Trophoblast cell (in vitro differentiated cells and primary cell): ENCODE measurements at regions not wholly inside any gene's neighbourhood (a gene's known extent, or its start where the extent isn't known, plus 50 kb on each side); places are given as distances from the start of the nearest gene placed in this dataset.

Experiments
- DNase-seq, 2 donors: peaks; one replicate each; pipeline ENCODE4 v3.0.0-alpha.2; 2016
- H2AFZ ChIP-seq: 2 replicates; pipeline ENCODE4 v1.6.1; 2013; ENCODE audit warnings: low read length, moderate library complexity, mild to moderate bottlenecking; ENCODE audit not compliant: insufficient read depth, poor library complexity
- H2AK5ac ChIP-seq: 2 replicates; pipeline ENCODE4 v1.6.1; 2013; ENCODE audit warnings: mild to moderate bottlenecking, low read length
- H2BK120ac ChIP-seq: 2 replicates; pipeline ENCODE4 v1.6.1; 2013; ENCODE audit warnings: low read length, mild to moderate bottlenecking, moderate library complexity; ENCODE audit not compliant: insufficient read depth, poor library complexity
- H2BK12ac ChIP-seq: 2 replicates; pipeline ENCODE4 v1.6.1; 2013; ENCODE audit warnings: mild to moderate bottlenecking, low read length, moderate library complexity
- H2BK5ac ChIP-seq: 2 replicates; pipeline ENCODE4 v1.6.1; 2013; ENCODE audit warnings: low read length, low read depth, moderate library complexity, mild to moderate bottlenecking; ENCODE audit not compliant: poor library complexity
- H3K14ac ChIP-seq: 2 replicates; pipeline ENCODE4 v1.6.1; 2013; ENCODE audit warnings: mild to moderate bottlenecking, low read length
- H3K18ac ChIP-seq: 2 replicates; pipeline ENCODE4 v1.6.1; 2013; ENCODE audit warnings: mild to moderate bottlenecking, low read length
- H3K23ac ChIP-seq: 2 replicates; pipeline ENCODE4 v1.6.1; 2013; ENCODE audit warnings: low read length
- H3K27ac ChIP-seq: 2 replicates; pipeline ENCODE4 v1.5.1; 2013; ENCODE audit warnings: low read depth, mild to moderate bottlenecking, inconsistent platforms, low read length, moderate library complexity
- H3K27me3 ChIP-seq: 2 replicates; pipeline ENCODE4 v1.6.1; 2013; ENCODE audit warnings: inconsistent platforms, mild to moderate bottlenecking, low read length, moderate library complexity; ENCODE audit not compliant: insufficient read depth
- H3K36me3 ChIP-seq, 2 experiments: 1 replicate in 1 of 2; 2 replicates in 1 of 2; pipeline ENCODE4 v1.6.1; 2013; ENCODE audit warnings: low read length in 2 of 2, mild to moderate bottlenecking in 2 of 2, moderate library complexity in 1 of 2; ENCODE audit not compliant: insufficient read depth in 2 of 2, control insufficient read depth in 1 of 2
- H3K4ac ChIP-seq: 2 replicates; pipeline ENCODE4 v1.6.1; 2013; ENCODE audit warnings: low read depth, mild to moderate bottlenecking, low read length, moderate library complexity
- H3K4me1 ChIP-seq, 2 experiments: 1 replicate in 1 of 2; 2 replicates in 1 of 2; pipeline ENCODE4 v1.6.1; 2013; ENCODE audit warnings: low read length in 2 of 2, mild to moderate bottlenecking in 2 of 2, moderate library complexity in 1 of 2; ENCODE audit not compliant: insufficient read depth in 2 of 2, control insufficient read depth in 1 of 2
- H3K4me2 ChIP-seq: 2 replicates; pipeline ENCODE4 v1.6.1; 2013; ENCODE audit warnings: inconsistent platforms, mild to moderate bottlenecking, low read length, moderate library complexity
- H3K4me3 ChIP-seq: 2 replicates; pipeline ENCODE4 v1.5.1; 2013; ENCODE audit warnings: mild to moderate bottlenecking, low read depth, low read length, inconsistent platforms
- H3K79me1 ChIP-seq: one replicate; pipeline ENCODE4 v1.6.1; 2013; ENCODE audit warnings: low read length
- H3K79me2 ChIP-seq: 2 replicates; pipeline ENCODE4 v1.6.1; 2013; ENCODE audit warnings: low read length, mild to moderate bottlenecking; ENCODE audit not compliant: control insufficient read depth, insufficient read depth, poor library complexity
- H3K9ac ChIP-seq: 2 replicates; pipeline ENCODE4 v1.6.1; 2013; ENCODE audit warnings: mild to moderate bottlenecking, low read length
- H3K9me3 ChIP-seq: 2 replicates; pipeline ENCODE4 v1.6.1; 2013; ENCODE audit warnings: low read depth, mild to moderate bottlenecking, control low read depth, inconsistent platforms, low read length; ENCODE audit not compliant: insufficient read depth
- H4K12ac ChIP-seq: 2 replicates; pipeline ENCODE4 v1.6.1; 2013; ENCODE audit warnings: low read depth, mild to moderate bottlenecking, low read length, moderate library complexity
- H4K8ac ChIP-seq: 2 replicates; pipeline ENCODE4 v1.6.1; 2013; ENCODE audit warnings: low read depth, mild to moderate bottlenecking, low read length, moderate library complexity
- H4K91ac ChIP-seq: one replicate; pipeline ENCODE4 v1.6.1; 2013; ENCODE audit warnings: low read depth, mild to moderate bottlenecking, low read length, moderate library complexity
- WGBS: extraction: QIAGEN DNeasy Blood & Tissue Kit; methylation state at CpG from one replicate; pipeline ENCODE4 v1.1.7; 2013; ENCODE audit warnings: missing lambda C conversion rate; ENCODE audit not compliant: insufficient read length, insufficient coverage; ENCODE audit errors: extremely low coverage; 5-methylcytosine and 5-hydroxymethylcytosine counted together

GRCh38 chr3:102060814-102061213 lies 211.5 kb downstream of the NFKBIZ start:
- H2AK5ac ChIP-seq, result no peak overlapping the region
- no peak overlapping the region for H3K14ac ChIP-seq
- H2BK5ac ChIP-seq, result no peak overlapping the region
- H3K18ac ChIP-seq, result no peak overlapping the region
- no peak overlapping the region for H2BK120ac ChIP-seq
- no peak overlapping the region for H4K12ac ChIP-seq
- H4K8ac ChIP-seq, result no peak overlapping the region
- no peak overlapping the region for H4K91ac ChIP-seq
- no peaks in the 10 kb centered on the region for H3K36me3 ChIP-seq
- H3K23ac ChIP-seq, result no peak overlapping the region
- no peak overlapping the region for H3K9ac ChIP-seq
- no peaks in the 10 kb centered on the region for H3K4me1 ChIP-seq
- H2AFZ ChIP-seq, result no peak overlapping the region
- H3K4me3 ChIP-seq, result no peak overlapping the region
- H3K79me1 ChIP-seq, result no peaks in the 10 kb centered on the region
- H3K9me3 ChIP-seq, result no peaks in the 10 kb centered on the region
- H3K27ac ChIP-seq, result no peak overlapping the region
- H3K27me3 ChIP-seq, result no peaks in the 10 kb centered on the region
- no CpG with 5 or more reads among the region's 1 CpG for WGBS
- H2BK12ac ChIP-seq, result no peak overlapping the region
- peak in 1 of 2 donors; percentile 15 for DNase-seq
- no peak overlapping the region for H3K4ac ChIP-seq
- no peaks in the 10 kb centered on the region for H3K79me2 ChIP-seq
- no peak overlapping the region for H3K4me2 ChIP-seq

- H4K12ac ChIP-seq, result no peak overlapping the region
- no peak overlapping the region for H3K4ac ChIP-seq
- no peaks in the 10 kb centered on the region for H3K4me1 ChIP-seq
- no peak overlapping the region for H3K9ac ChIP-seq
- no CpG with 5 or more reads among the region's 8 CpGs for WGBS
- no peak overlapping the region for H2BK120ac ChIP-seq
- no peak overlapping the region for H2BK5ac ChIP-seq
- H3K27me3 ChIP-seq, result no peaks in the 10 kb centered on the region
- no peak overlapping the region for H3K14ac ChIP-seq
- H3K23ac ChIP-seq, result no peak overlapping the region
- no peaks in the 10 kb centered on the region for H3K36me3 ChIP-seq
- H3K4me3 ChIP-seq, result peak overlapping the region; percentile 50
- DNase-seq, result no peak
- no peaks in the 10 kb centered on the region for H3K79me1 ChIP-seq
- H4K91ac ChIP-seq, result no peak overlapping the region
- H2AK5ac ChIP-seq, result no peak overlapping the region
- H3K18ac ChIP-seq, result no peak overlapping the region
- no peaks in the 10 kb centered on the region for H3K9me3 ChIP-seq
- H2AFZ ChIP-seq, result no peak overlapping the region
- no peak overlapping the region for H3K4me2 ChIP-seq
- no peaks in the 10 kb centered on the region for H3K79me2 ChIP-seq
- H2BK12ac ChIP-seq, result no peak overlapping the region
- no peak overlapping the region for H3K27ac ChIP-seq
- no peak overlapping the region for H4K8ac ChIP-seq
Measured at GRCh38 chr3:102063572-102063971, 214.3 kb downstream of the NFKBIZ start.

GRCh38 chr3:102066470-102066869 lies 217.2 kb downstream of the NFKBIZ start:
- H2BK5ac ChIP-seq, result no peak overlapping the region
- H4K12ac ChIP-seq, result no peak overlapping the region
- no peak for DNase-seq
- no peak overlapping the region for H3K4ac ChIP-seq
- no peaks in the 10 kb centered on the region for H3K27me3 ChIP-seq
- no peak overlapping the region for H3K27ac ChIP-seq
- no peak overlapping the region for H2BK12ac ChIP-seq
- H3K23ac ChIP-seq, result no peak overlapping the region
- H2AK5ac ChIP-seq, result no peak overlapping the region
- H3K4me1 ChIP-seq, result no peaks in the 10 kb centered on the region
- no peak overlapping the region for H3K4me3 ChIP-seq
- H3K18ac ChIP-seq, result no peak overlapping the region
- H2BK120ac ChIP-seq, result no peak overlapping the region
- no peaks in the 10 kb centered on the region for H3K36me3 ChIP-seq
- H3K79me2 ChIP-seq, result no peaks in the 10 kb centered on the region
- no peak overlapping the region for H3K9ac ChIP-seq
- H4K91ac ChIP-seq, result no peak overlapping the region
- no peak overlapping the region for H3K4me2 ChIP-seq
- H4K8ac ChIP-seq, result no peak overlapping the region
- no peaks in the 10 kb centered on the region for H3K79me1 ChIP-seq
- H3K9me3 ChIP-seq, result no peaks in the 10 kb centered on the region
- H3K14ac ChIP-seq, result no peak overlapping the region
- H2AFZ ChIP-seq, result no peak overlapping the region
- WGBS, result no CpG with 5 or more reads among the region's 1 CpG

- Histone ChIP-seq H2AFZ (no peak overlapping the region), H2BK12ac (no peak overlapping the region), H3K4me1 (no peaks in the 10 kb centered on the region), H3K14ac (no peak overlapping the region), H3K4ac (no peak overlapping the region), H3K36me3 (no peaks in the 10 kb centered on the region), H2BK120ac (no peak overlapping the region), H3K4me2 (no peak overlapping the region), H3K4me3 (no peak overlapping the region), H3K18ac (no peak overlapping the region), H3K79me1 (no peaks in the 10 kb centered on the region), H3K27me3 (no peaks in the 10 kb centered on the region), H2BK5ac (no peak overlapping the region), H4K91ac (no peak overlapping the region), H2AK5ac (no peak overlapping the region), H3K27ac (no peak overlapping the region), H3K23ac (no peak overlapping the region), H3K9me3 (no peaks in the 10 kb centered on the region), H3K9ac (no peak overlapping the region), H4K12ac (no peak overlapping the region), H3K79me2 (no peaks in the 10 kb centered on the region), H4K8ac (no peak overlapping the region)
- WGBS, result no CpG with 5 or more reads among the region's 1 CpG
- no peak for DNase-seq
Measured at GRCh38 chr3:102068327-102068726, 219.0 kb downstream of the NFKBIZ start.
